HG02938 (cell line): ENCODE measurements at regions not wholly inside any gene's neighbourhood (a gene's known extent, or its start where the extent isn't known, plus 50 kb on each side); places are given as distances from the start of the nearest gene placed in this dataset.
"Not testable (repeated sequence)": the region's sequence is repeated elsewhere in the genome, so short reads cannot be mapped to it uniquely, and the experiment has no call there.

Experiments used
- ATAC-seq: cut with Tn5 transposase; IDR thresholded peaks from one replicate; pipeline ENCODE4 v1.9.1; 2021; ENCODE audit warnings: mild to moderate bottlenecking, moderate library complexity; ENCODE audit not compliant: unreplicated experiment

- ATAC-seq: no peak
Observed at GRCh38 chr5:16987776-16988175, 51.7 kb upstream of the MYO10 start.

GRCh38 chr5:16990817-16991520, 54.9 kb upstream of the MYO10 start:
- not testable (repeated sequence) for ATAC-seq

GRCh38 chr5:16992006-16992405, 55.9 kb upstream of the MYO10 start:
- no peak for ATAC-seq

- no peak for ATAC-seq
Observed at GRCh38 chr5:16992444-16992843, 56.4 kb upstream of the MYO10 start.

GRCh38 chr5:16994565-16994964, 58.5 kb upstream of the MYO10 start:
- no peak for ATAC-seq

- no peak for ATAC-seq
Observed at GRCh38 chr5:16995372-16995771, 59.3 kb upstream of the MYO10 start.

- ATAC-seq: no peak
Observed at GRCh38 chr5:17000291-17000939, 64.3 kb upstream of the MYO10 start.

- ATAC-seq: no peak
Observed at GRCh38 chr5:17001428-17001827, 65.3 kb upstream of the MYO10 start.

- ATAC-seq: no peak
Observed at GRCh38 chr5:17004441-17005106, 68.5 kb upstream of the MYO10 start.

GRCh38 chr5:17005107-17005828, 69.2 kb upstream of the MYO10 start:
- ATAC-seq: no peak

- no peak for ATAC-seq
Observed at GRCh38 chr5:17012289-17012688, 76.2 kb upstream of the MYO10 start.

- no peak for ATAC-seq
Observed at GRCh38 chr5:17014686-17015085, 78.6 kb upstream of the MYO10 start.

- no peak for ATAC-seq
Observed at GRCh38 chr5:17018871-17019270, 82.8 kb upstream of the MYO10 start.

GRCh38 chr5:17019324-17019723, 83.2 kb upstream of the MYO10 start:
- ATAC-seq: no peak

- ATAC-seq: no peak
Observed at GRCh38 chr5:17020678-17021601, 84.9 kb upstream of the MYO10 start.

- no peak for ATAC-seq
Observed at GRCh38 chr5:17021602-17021932, 85.5 kb upstream of the MYO10 start.

- ATAC-seq: no peak
Observed at GRCh38 chr5:17022296-17022695, 86.2 kb upstream of the MYO10 start.

- no peak for ATAC-seq
Observed at GRCh38 chr5:17024686-17025180, 88.6 kb upstream of the MYO10 start.

- not testable (repeated sequence) for ATAC-seq
Observed at GRCh38 chr5:17031659-17032277, 95.7 kb upstream of the MYO10 start.
